Ramos (cell line): ENCODE measurements at regions not wholly inside any gene's neighbourhood (a gene's known extent, or its start where the extent isn't known, plus 50 kb on each side); places are given as distances from the start of the nearest gene placed in this dataset.

Experiments used
- in situ Hi-C: fragments of 300-500 bp; cut with MboI; formaldehyde crosslinking; loops from one replicate; pipeline ENCODE4 v1.14.3; 2022; ENCODE audit warnings: low sequenced_read_pairs; ENCODE audit not compliant: unreplicated experiment

- in situ Hi-C loops, result no loop called here
Measured at GRCh38 chr9:135023088-135023785, 64.2 kb upstream of the OLFM1 start.

- in situ Hi-C loops, result no loop called here
Measured at GRCh38 chr9:135023786-135024405, 63.6 kb upstream of the OLFM1 start.

GRCh38 chr9:135029463-135029862, 58.0 kb upstream of the OLFM1 start:
- in situ Hi-C loops, result no loop called here

GRCh38 chr9:135029871-135030565, 57.5 kb upstream of the OLFM1 start:
- in situ Hi-C loops, result no loop called here

GRCh38 chr9:135030566-135031226, 56.8 kb upstream of the OLFM1 start:
- in situ Hi-C loops, result no loop called here

GRCh38 chr9:135032041-135032835, 55.2 kb upstream of the OLFM1 start:
- in situ Hi-C loops, result no loop called here

- in situ Hi-C loops, result no loop called here
Measured at GRCh38 chr9:135032868-135033460, 54.5 kb upstream of the OLFM1 start.

- in situ Hi-C loops, result no loop called here
Measured at GRCh38 chr9:135033487-135033886, 54.0 kb upstream of the OLFM1 start.

GRCh38 chr9:135034106-135034505, 53.4 kb upstream of the OLFM1 start:
- in situ Hi-C loops, result no loop called here

- in situ Hi-C loops, result no loop called here
Measured at GRCh38 chr9:135035781-135036760, 51.4 kb upstream of the OLFM1 start.

- in situ Hi-C loops, result no loop called here
Measured at GRCh38 chr9:135036861-135037465, 50.5 kb upstream of the OLFM1 start.

- in situ Hi-C loops, result no loop called here
Measured at GRCh38 chr9:135037521-135038250, 49.8 kb upstream of the OLFM1 start.
